Hematopoietic multipotent progenitor cell treated with erythropoietin and hydrocortisone succinate and interleukin-3 and kit ligand, for 15 days (in vitro differentiated cells): ENCODE measurements at regions not wholly inside any gene's neighbourhood (a gene's known extent, or its start where the extent isn't known, plus 50 kb on each side); places are given as distances from the start of the nearest gene placed in this dataset.
"Not testable (repeated sequence)": the region's sequence is repeated elsewhere in the genome, so short reads cannot be mapped to it uniquely, and the experiment has no call there.

ENCODE experiments used
- DNase-seq: peaks from one replicate; pipeline ENCODE4 v3.0.0-alpha.2; 2015; ENCODE audit warnings: low spot score

GRCh38 chr21:27996906-27997305, 995.8 kb downstream of the LTN1 start:
- not testable (repeated sequence) for DNase-seq

- DNase-seq: not testable (repeated sequence)
Measured at GRCh38 chr21:27984663-27985325, 1007.9 kb downstream of the LTN1 start.

GRCh38 chr21:27979446-27979845, 1012.6 kb upstream of the ADAMTS5 start:
- not testable (repeated sequence) for DNase-seq

- no peak for DNase-seq
Measured at GRCh38 chr21:27975514-27975913, 1008.6 kb upstream of the ADAMTS5 start.

- not testable (repeated sequence) for DNase-seq
Measured at GRCh38 chr21:27974152-27974551, 1007.3 kb upstream of the ADAMTS5 start.

GRCh38 chr21:27968240-27968639, 1001.4 kb upstream of the ADAMTS5 start:
- DNase-seq: not testable (repeated sequence)

- DNase-seq: no peak
Measured at GRCh38 chr21:27954543-27955165, 987.8 kb upstream of the ADAMTS5 start.

GRCh38 chr21:27953340-27954045, 986.6 kb upstream of the ADAMTS5 start:
- DNase-seq: no peak

GRCh38 chr21:27949093-27949492, 982.2 kb upstream of the ADAMTS5 start:
- DNase-seq: not testable (repeated sequence)

- not testable (repeated sequence) for DNase-seq
Measured at GRCh38 chr21:27930108-27930767, 963.4 kb upstream of the ADAMTS5 start.

GRCh38 chr21:27929179-27929578, 962.3 kb upstream of the ADAMTS5 start:
- DNase-seq: not testable (repeated sequence)

GRCh38 chr21:27928534-27929115, 961.7 kb upstream of the ADAMTS5 start:
- not testable (repeated sequence) for DNase-seq

GRCh38 chr21:27921421-27921820, 954.5 kb upstream of the ADAMTS5 start:
- DNase-seq: not testable (repeated sequence)

- not testable (repeated sequence) for DNase-seq
Measured at GRCh38 chr21:27917966-27918365, 951.1 kb upstream of the ADAMTS5 start.

- DNase-seq: not testable (repeated sequence)
Measured at GRCh38 chr21:27916326-27916725, 949.4 kb upstream of the ADAMTS5 start.

- not testable (repeated sequence) for DNase-seq
Measured at GRCh38 chr21:27912133-27912532, 945.2 kb upstream of the ADAMTS5 start.

GRCh38 chr21:27909487-27909886, 942.6 kb upstream of the ADAMTS5 start:
- not testable (repeated sequence) for DNase-seq

- not testable (repeated sequence) for DNase-seq
Measured at GRCh38 chr21:27908816-27909215, 941.9 kb upstream of the ADAMTS5 start.

- DNase-seq: not testable (repeated sequence)
Measured at GRCh38 chr21:27902904-27903303, 936.0 kb upstream of the ADAMTS5 start.

GRCh38 chr21:27893619-27894018, 926.7 kb upstream of the ADAMTS5 start:
- DNase-seq: not testable (repeated sequence)

GRCh38 chr21:27891495-27891894, 924.6 kb upstream of the ADAMTS5 start:
- not testable (repeated sequence) for DNase-seq
